GM19468 (cell line): ENCODE measurements at regions not wholly inside any gene's neighbourhood (a gene's known extent, or its start where the extent isn't known, plus 50 kb on each side); places are given as distances from the start of the nearest gene placed in this dataset.

Source experiments
- ATAC-seq: cut with Tn5 transposase; IDR thresholded peaks from one replicate; pipeline ENCODE4 v1.9.1; 2021; ENCODE audit warnings: mild to moderate bottlenecking, moderate library complexity, moderate number of reproducible peaks; ENCODE audit not compliant: unreplicated experiment; ENCODE audit errors: extremely low read depth

DNA sequence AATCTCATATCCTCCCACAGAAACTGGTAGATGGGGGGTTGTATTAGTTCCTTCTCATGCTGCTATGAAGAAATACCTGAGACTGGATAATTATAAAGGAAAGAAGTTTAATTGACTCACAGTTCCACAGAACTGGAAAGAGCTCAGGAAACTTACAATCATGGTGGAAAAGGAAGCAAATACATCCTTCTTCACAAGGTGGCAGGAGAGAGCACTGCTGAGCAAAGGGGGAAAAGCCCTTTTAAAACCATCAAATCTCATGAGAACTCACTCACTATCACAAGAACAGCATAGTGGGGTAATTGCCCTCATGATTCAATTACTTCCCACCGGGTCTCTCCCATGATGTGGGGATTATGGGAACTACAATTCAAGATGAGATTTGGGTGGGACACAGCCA, 250.5 kb upstream of the GPRIN3 start:
- ATAC-seq = no peak

DNA sequence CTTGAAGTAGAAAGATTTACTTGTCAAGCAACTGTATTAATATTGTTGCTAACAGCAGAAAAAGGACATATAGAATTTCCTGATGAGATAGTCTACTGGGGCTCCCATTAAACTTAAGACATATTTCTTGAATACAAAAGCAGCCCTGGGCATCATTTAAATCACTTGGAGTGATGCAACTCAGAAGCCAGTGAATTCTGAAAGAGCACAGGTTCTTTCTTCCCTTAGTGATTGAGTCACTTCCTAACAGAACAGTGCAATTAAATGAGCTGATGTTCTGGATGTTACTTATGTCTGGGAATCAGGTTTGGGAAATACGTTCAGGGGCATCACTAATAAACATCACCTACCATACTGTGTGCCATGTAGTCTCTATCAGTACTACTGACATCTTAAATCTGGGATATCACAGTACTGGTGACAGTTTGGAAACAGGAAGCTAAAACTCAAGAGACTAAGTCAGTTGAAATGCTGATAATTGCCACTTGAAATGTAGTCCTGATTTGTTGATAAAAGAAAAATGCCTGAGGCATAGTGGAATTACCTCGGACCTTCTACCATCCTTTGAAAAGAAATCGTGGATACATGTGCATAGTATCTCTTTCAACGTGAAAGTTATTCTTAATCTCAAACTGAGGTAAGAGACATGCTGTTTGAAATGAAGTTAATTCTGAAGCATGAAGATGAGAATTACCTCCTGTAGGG, 249.2 kb upstream of the GPRIN3 start:
- ATAC-seq = no peak

DNA sequence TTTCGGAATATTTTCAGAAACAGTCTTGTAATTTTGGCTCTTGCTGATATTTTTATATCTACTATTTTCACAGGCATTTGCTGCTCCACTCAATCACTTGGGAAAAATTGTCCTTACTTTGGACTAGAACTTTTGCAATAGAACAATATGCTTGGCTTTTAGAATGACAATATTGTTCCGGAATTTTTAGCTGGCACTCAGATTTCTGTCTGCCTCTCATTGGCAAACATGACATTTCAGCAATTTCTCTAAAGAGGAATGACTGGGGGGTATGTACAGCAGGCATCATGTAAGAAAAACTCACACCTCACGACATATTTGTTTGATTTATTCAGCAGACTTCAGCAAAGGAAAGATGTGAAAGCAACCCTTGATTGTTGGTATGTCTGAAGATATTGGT, 243.6 kb upstream of the GPRIN3 start:
- ATAC-seq = no peak

DNA sequence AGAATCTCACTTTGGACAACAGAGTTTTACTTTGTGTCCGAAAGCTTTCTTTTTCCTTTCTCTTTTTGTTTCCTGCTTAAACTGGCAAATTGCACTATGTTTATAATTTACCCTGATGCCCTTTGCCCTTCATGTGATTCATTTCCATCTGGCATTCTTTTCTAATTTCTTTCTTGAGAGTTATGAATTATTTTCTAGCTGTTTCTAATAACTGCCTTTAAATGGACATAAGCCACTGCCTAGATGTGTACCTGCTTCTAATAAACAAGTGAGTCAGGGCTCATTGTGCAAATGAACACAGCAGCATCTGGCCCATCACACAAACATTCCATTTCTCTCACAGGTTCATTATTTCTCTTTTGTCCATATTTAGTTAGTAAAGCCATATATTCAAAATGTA, 242.3 kb upstream of the GPRIN3 start:
- ATAC-seq = no peak

DNA sequence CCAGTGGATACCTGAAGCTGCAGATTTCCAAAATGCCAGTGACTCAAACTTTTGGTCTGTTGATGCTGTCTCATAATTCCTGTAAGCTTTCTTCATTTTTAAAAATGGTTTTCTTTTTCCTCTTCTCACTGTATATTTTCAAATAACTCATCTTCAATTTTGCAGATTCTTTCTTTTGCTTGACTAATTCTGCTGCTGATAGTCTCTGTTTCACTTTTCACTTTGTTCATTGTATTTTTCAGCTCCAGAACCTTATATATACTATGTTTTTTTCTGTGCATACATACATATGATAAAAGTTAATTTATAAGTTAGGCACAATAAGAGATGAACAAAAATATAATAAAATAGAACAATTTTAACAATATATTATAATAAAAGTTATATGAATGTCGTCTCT, 237.7 kb upstream of the GPRIN3 start:
- no peak for ATAC-seq

DNA sequence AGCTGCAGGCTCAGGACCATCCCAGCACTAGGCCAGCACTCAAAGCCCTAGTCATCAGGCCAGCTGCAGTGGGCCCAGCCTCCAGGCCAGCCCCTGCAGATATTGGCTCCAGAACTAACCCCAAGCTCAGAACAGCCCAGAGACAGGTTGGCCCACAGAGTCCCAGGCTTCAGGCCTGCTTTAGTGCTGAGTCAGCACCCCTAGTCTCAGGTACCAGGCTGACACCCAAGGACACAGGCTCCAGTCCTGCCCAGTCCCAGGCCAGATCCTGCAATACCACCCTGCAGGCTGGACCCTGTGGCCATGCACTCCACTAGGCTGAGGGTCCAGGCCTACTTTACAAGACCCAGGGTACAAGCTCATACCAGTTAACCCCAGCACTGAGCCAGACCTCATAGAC, 234.4 kb upstream of the GPRIN3 start:
- ATAC-seq = no peak

DNA sequence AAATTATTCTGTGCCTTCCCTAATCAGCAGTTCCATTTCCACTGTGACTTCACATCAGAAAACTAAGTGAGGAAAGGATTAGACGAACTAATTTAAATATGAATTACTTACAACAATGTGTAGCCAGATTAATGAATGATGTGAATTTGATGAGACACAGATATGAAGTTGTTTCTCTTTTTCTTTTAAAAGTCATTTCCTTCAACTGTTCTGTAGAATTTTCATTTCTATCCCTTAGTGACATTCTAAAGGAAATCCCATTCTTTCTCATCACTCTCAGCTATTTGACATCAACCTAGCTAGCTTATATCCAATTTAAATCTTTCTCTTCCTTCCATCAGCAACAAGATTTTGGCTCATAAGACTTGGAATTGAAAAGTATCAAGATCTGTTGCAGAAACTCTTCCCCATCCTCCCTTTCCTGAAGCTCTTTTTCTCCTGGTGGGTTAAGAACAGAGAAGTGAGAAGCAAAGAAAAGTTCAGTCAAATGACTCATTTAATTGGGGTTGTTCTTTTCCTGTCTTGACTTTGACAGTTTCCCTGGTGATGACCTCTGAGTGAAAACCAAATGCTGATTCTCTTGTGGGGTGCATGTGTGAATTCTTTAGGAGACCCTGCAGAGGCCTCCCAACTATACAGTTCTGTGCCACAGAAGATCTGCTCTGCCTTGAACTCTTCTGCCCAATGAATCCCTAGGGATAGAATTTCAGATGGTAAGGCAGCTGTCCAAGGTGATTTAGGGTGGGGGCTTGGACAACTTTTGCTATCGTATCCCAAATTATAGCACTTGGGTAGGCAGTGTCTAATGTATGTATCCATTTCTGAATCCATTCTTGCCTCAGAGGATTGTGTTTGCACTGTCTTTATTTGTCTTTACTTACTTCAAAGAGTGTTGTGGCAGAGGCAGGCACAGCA, 232.5 kb upstream of the GPRIN3 start:
- ATAC-seq = no peak

DNA sequence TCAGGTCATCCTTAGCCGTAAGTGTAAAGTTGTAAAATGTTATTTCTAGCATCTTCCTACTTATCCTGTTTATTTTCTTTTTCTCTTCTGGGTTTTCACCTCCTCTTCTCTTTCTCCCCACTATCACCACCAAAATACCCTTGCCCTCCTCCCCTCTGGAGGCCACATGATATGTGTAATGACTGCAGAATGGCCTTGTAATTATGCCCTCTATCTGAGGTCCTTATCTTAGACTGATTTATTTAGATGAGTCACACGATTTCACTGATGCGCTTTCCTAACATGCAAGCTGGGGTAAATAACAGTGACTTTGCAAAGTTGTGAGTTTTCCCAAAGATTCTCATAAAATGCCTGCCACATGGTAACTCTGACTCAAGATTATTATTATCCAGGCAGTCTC, 231.8 kb upstream of the GPRIN3 start:
- ATAC-seq = no peak

DNA sequence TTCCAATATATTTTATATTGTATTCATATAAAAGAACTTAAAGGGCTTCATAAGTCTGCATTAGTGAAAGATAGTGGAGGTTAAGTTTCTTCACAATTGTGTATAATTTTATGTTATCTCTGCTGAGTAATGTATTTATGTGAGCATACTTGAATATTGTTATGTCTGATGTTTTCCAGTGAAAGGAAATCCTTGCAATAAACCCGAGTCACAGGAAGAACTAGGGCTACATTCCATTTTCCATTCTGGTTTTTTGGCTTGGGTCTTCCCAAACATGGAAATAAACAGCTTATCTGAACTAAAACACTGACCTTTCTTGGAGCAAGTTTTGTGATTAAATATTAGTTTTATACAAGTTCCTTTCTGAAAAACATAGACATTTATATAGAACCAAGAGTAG, 231.3 kb upstream of the GPRIN3 start:
- ATAC-seq = no peak

DNA sequence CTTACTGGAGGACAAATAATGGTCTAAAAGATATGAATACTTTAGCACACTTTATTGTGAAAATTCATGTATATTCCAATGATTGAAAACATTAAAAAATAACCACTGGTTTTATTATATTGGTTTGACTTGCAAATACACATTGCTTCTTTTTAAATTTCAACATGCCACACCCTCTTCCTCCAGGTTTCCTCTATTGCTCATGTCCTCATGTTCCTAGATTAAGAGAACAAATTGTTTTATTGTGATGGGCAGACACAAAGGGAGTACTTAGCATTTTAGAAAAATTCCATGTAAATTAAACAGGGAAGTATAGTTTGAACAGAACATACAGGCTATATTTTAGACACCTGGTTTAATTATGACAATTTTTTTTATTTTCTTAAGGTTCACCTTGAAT, 230.6 kb upstream of the GPRIN3 start:
- ATAC-seq = no peak

DNA sequence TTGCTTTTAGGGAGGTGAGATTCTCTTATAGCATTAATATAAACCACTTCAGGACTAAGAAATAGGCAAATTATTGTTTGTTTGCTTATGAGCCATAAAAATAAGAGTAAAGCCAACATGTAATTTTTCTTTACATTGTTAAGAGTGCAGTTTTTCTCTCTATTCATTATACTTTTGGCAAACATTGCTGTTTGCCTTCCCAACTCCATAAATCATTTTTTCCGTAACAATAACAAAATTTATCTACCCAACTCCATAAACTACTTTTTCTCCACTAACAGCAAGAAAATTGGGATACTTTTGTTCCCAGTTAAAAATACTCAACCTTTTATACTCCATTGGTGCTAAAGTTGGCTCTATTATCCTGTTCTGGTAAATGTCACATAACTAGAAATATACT, 229.7 kb upstream of the GPRIN3 start:
- no peak for ATAC-seq

DNA sequence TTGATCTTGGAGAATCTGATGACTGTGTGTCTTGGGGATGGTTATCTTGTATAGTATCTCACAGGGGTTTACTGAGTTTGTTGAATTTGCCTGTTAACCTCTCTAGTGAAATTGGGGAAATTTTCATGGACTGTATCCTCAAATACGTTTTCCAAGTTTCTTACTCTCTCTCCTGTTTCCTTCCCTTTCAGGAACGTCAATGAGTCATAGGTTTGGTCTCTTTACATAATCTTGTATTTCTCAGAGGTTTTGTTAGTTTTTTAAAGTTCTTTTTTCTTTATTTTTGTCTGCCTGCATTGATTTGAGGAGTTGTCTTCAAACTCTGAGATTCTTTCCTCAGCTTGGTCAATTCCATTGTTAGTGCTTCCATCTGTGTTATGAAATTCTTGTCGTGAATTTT, 227.7 kb upstream of the GPRIN3 start:
- ATAC-seq = no peak

DNA sequence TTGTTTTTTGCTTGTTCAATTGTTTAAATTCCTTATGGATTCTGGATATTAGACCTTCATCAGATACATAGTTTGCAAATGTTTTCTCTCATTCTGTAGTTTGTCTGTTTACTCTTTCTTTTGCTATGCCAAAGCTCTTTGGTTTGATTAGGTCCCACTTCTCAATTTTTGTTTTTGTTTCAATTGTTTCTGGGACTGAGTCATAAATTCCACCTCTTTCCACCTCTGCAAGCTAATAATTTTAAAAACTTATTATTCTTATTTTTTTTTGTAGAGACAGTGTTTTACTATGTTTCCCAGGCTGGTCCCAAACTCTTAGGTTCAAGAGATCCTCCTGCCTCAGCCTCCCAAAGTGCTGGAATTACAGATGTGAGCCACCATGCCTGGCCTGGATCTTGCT, 226.8 kb upstream of the GPRIN3 start:
- no peak for ATAC-seq

DNA sequence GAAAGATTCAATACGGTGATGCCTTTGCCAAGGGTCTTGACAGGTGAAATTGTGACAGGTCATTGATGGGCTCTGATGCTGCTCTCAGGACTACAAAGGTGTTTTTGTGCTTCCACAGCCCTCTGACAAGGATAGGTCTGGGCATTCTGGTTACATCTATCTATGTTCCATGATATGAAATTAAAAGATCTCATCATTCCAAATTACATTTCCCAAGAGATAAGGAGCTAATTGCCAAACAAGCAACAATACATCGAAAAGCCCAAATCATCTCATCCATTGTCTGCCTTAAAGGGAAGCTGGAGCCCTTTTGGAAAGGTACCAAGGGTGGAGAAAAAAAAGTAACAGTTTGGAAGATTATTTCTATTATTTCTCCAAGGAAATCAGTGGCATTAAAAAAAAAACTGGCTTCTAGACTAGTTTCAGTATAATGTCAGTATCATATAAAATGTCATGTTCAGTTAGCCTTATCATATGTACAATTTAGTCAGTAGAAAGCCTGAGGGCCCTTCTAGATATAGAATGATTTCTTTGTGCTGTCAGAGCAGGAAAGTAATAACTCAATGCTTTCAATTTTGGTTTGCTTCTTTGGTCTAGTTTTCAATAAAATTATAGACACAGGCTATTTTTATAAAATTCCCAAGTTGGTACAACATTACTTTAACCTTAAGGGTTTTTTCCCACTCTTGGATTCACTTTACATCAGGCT, 224.5 kb upstream of the GPRIN3 start:
- ATAC-seq = no peak

DNA sequence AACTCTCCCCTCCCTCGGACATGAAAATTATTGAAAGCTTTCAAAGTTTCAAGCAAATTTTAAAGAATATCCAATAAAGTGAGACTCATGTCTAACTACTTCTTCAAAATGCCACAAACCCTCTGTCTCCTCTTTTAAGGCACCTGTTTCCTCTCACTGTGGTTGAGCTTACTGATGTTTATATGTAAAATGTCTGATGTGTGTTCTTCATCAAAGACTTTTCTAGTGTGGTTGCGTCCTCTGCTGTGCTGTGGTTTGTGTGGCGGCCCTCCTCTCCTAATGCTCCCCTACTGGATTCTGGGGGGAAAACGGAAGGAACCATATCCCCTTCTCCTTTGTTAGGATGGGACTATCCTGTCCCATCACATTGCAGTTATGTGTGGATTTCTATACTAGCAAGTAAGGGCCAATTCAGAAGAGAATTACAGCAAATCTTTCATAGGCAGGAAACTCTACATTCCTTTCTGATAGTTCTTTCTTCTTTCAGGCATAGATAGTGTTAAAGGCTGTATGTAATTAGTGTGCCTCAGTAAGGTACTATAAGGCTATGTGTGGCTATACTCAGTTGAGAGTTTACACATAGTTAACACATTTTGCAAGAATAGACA, 221.0 kb upstream of the GPRIN3 start:
- no peak for ATAC-seq

DNA sequence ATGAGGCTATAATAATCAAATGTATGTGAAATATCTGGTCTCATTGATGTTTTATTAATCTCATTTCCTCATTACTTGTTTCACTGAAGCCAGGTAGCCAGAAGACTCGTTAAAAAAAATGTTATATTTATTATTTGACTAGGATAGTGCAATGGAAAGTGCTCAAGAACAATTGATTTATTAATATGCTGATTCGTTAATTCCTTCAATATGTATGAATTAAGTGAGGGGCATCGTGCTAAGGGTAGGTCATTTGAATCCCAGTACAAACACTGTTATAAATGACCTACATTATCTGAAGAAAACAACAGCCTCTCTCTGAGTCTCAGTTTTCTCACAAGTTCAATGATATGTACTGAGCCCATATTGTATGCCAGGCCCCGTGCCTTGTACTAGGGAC, 214.2 kb upstream of the GPRIN3 start:
- no peak for ATAC-seq

DNA sequence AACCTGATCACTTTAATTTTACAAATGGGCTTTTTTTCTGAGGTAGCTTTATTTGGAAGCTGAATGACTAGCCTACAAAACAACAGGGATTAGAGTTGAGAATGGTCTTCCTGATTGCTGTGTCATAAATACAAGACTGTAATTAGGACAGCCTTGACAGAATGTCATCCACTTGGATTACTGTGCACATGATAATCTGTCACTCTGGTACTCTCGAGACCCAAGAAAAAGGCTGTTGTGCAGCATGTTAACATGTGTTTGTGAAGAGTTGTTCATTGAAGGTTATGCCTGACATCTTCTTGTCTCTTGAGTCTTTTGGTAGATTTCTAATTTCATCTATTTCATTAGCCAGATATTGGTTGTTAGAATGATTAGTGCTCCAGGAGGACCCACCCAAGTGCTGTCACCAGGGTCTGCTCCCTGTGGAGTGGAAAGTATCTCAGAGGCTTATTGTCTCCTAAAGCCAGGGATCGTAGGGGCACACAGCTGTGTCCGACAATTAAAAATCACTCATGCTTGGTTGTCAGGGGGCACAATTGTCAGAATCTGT, 212.2 kb upstream of the GPRIN3 start:
- ATAC-seq = no peak

DNA sequence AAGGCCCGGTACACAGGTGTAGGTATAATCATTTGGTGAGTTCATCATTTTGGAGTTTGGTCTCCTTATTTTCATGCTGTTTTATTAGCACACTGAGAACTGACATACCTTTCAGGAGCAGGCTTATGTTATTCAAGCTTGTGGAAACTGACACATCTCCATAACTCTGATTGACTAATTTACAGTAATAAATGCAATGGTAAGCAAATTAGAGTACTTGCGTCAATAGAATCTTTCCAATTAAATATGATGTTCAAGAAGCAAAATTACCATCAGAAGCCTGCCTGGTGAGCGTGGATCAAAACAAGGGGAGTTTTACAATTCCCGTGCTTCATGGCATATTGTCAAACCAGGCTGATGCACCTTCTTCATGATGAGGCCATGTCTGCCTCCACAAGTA, 210.7 kb upstream of the GPRIN3 start:
- ATAC-seq = no peak

DNA sequence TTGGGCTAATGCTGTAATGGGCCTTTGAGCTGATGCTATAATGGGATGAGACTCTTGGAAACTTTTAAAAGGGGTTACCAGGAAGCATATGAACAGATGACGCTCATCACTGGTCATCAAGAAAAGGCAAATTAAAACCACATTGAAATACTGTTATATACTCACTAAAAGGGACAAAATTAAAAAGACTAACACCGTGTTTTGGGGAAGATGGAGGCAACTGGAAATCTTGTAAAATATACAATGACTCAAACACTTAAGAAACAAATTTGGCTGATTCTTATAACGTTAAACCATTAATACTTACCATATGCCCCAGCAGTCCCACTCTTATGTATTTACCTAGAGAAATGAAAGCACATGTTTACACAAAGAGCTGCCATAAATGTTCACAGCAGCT, 207.2 kb upstream of the GPRIN3 start:
- no peak for ATAC-seq

DNA sequence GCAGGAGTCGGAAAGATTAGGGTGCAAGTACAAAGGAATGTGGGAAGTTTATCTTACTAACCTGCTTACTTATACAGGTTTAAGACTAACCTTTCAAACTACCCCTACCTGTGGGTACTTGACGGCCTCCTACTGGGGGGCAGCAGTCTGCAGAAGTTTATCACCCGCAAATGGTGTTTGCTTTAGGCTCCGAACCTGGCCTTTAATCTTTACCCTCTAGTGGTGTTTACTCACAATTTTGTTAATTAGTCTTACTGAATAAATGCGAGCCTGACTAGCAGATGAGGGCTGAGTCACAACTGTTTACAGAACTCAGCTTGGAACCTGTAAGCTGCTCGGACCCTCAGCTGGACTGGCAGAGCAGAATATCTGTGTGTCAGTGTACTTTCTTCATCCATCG, 204.2 kb upstream of the GPRIN3 start:
- no peak for ATAC-seq
